ENCODE measurements at regions not wholly inside any gene's neighbourhood (a gene's known extent, or its start where the extent isn't known, plus 50 kb on each side); places are given as distances from the start of the nearest gene placed in this dataset.

DNA sequence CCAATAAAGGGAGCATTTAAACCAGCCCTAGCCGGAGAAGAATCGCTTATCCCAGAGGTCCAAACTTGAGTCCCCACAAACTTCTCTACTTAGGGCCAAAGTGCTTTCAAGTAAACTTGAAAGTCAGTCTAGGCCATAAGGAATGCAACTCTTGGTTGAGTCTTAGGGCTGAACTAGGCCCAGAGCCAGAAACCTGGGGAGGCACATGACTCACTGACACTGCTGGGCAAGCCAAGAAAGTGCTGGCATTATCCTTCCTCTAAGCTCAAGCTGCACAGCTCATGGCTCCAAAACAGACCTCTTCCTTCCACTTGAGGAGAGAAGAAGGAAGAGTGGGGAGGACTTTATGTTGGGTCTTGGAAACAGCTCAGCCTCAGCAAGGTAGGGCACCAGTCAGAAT is 1257.3 kb upstream of the DIAPH2 start:
- DNase-seq (ENCODE audit: low spot score): no peak
- Histone ChIP-seq H3K36me3 (ENCODE audit: control insufficient read depth in 4 of 4, insufficient read depth in 3 of 4, low read depth in 1 of 4, low read length in 3 of 4) (no peaks in the 10 kb centered on the region), H3K27ac (ENCODE audit: low read depth in 1 of 2, low read length in 2 of 2) (no peak overlapping the region), H3K4me1 (ENCODE audit: control insufficient read depth in 4 of 4, insufficient read depth in 4 of 4, low read length in 3 of 4) (no peaks in the 10 kb centered on the region), H3K9me3 (ENCODE audit: control insufficient read depth in 4 of 4, low read length in 3 of 4) (no peaks in the 10 kb centered on the region), H3K4me3 (ENCODE audit: low read depth in 1 of 3, low read length in 3 of 3) (no peak overlapping the region), H3K9ac (ENCODE audit: low read depth in 1 of 2, low read length in 2 of 2) (no peak overlapping the region), H3K27me3 (ENCODE audit: control insufficient read depth in 4 of 4, insufficient read depth in 4 of 4, low read length in 3 of 4) (no peaks in the 10 kb centered on the region)
- TF ChIP-seq FOXA2 (IDR thresholded peaks at IDR 0.05) (no peak), JUND (IDR thresholded peaks at IDR 0.05) (no peak)
- 81% methylated on average over 2 of the region's 2 CpGs for WGBS

DNA sequence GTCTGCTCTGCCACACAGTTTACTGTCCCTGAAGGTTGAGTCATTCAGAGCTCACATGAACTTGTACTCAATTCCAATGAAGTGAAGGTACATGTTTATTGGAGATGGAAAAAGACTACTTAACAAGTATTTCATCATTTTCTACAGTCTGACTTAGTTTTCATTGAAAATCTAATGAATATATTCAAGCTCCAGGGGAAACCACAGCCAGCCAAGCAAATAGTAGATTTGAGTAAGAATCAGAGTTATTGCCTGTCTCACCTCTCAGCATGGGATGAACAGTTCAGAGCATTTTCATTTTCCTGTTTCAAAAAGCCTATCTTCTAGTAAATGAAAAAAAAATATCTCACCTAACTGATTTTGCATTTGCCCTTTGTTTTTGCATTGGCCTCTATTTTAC is 1249.4 kb upstream of the DIAPH2 start:
- TF ChIP-seq NR2F2 (IDR thresholded peaks at IDR 0.05): no peak
- TF ChIP-seq, protein P1, sequence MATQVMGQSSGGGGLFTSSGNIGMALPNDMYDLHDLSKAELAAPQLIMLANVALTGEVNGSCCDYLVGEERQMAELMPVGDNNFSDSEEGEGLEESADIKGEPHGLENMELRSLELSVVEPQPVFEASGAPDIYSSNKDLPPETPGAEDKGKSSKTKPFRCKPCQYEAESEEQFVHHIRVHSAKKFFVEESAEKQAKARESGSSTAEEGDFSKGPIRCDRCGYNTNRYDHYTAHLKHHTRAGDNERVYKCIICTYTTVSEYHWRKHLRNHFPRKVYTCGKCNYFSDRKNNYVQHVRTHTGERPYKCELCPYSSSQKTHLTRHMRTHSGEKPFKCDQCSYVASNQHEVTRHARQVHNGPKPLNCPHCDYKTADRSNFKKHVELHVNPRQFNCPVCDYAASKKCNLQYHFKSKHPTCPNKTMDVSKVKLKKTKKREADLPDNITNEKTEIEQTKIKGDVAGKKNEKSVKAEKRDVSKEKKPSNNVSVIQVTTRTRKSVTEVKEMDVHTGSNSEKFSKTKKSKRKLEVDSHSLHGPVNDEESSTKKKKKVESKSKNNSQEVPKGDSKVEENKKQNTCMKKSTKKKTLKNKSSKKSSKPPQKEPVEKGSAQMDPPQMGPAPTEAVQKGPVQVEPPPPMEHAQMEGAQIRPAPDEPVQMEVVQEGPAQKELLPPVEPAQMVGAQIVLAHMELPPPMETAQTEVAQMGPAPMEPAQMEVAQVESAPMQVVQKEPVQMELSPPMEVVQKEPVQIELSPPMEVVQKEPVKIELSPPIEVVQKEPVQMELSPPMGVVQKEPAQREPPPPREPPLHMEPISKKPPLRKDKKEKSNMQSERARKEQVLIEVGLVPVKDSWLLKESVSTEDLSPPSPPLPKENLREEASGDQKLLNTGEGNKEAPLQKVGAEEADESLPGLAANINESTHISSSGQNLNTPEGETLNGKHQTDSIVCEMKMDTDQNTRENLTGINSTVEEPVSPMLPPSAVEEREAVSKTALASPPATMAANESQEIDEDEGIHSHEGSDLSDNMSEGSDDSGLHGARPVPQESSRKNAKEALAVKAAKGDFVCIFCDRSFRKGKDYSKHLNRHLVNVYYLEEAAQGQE (IDR thresholded peaks at IDR 0.05): no peak
- TF ChIP-seq GABPA (IDR thresholded peaks at IDR 0.05 in 1 of 2, conservative IDR thresholded peaks at IDR 0.05 in 1 of 2): no peak
- no peak for TF ChIP-seq YY1 (IDR thresholded peaks at IDR 0.05)
- TF ChIP-seq FOXA1 (IDR thresholded peaks at IDR 0.05): no peak
- TF ChIP-seq, protein P2, sequence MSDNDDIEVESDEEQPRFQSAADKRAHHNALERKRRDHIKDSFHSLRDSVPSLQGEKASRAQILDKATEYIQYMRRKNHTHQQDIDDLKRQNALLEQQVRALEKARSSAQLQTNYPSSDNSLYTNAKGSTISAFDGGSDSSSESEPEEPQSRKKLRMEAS (IDR thresholded peaks at IDR 0.05): no peak
- TF ChIP-seq JUND (IDR thresholded peaks at IDR 0.05): no peak
- TF ChIP-seq, protein P3, sequence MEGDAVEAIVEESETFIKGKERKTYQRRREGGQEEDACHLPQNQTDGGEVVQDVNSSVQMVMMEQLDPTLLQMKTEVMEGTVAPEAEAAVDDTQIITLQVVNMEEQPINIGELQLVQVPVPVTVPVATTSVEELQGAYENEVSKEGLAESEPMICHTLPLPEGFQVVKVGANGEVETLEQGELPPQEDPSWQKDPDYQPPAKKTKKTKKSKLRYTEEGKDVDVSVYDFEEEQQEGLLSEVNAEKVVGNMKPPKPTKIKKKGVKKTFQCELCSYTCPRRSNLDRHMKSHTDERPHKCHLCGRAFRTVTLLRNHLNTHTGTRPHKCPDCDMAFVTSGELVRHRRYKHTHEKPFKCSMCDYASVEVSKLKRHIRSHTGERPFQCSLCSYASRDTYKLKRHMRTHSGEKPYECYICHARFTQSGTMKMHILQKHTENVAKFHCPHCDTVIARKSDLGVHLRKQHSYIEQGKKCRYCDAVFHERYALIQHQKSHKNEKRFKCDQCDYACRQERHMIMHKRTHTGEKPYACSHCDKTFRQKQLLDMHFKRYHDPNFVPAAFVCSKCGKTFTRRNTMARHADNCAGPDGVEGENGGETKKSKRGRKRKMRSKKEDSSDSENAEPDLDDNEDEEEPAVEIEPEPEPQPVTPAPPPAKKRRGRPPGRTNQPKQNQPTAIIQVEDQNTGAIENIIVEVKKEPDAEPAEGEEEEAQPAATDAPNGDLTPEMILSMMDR (IDR thresholded peaks at IDR 0.05; ENCODE audit: low read depth, low read length, missing input control): no peak
- TF ChIP-seq TAF1 (conservative IDR thresholded peaks at IDR 0.05): no peak
- TF ChIP-seq, protein P4, sequence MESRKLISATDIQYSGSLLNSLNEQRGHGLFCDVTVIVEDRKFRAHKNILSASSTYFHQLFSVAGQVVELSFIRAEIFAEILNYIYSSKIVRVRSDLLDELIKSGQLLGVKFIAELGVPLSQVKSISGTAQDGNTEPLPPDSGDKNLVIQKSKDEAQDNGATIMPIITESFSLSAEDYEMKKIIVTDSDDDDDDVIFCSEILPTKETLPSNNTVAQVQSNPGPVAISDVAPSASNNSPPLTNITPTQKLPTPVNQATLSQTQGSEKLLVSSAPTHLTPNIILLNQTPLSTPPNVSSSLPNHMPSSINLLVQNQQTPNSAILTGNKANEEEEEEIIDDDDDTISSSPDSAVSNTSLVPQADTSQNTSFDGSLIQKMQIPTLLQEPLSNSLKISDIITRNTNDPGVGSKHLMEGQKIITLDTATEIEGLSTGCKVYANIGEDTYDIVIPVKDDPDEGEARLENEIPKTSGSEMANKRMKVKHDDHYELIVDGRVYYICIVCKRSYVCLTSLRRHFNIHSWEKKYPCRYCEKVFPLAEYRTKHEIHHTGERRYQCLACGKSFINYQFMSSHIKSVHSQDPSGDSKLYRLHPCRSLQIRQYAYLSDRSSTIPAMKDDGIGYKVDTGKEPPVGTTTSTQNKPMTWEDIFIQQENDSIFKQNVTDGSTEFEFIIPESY (IDR thresholded peaks at IDR 0.05): no peak
- no peak for TF ChIP-seq SP1 (IDR thresholded peaks at IDR 0.05)
- TF ChIP-seq HNF4A (conservative IDR thresholded peaks at IDR 0.05): no peak
- no peak for TF ChIP-seq FOXA2 (IDR thresholded peaks at IDR 0.05)
- no peak for TF ChIP-seq RAD21 (IDR thresholded peaks at IDR 0.05)

More for the DNA sequence above, 1249.4 kb upstream of the DIAPH2 start:
- no peaks in the 10 kb centered on the region for H3K36me3 ChIP-seq (ENCODE audit: control insufficient read depth in 4 of 4, insufficient read depth in 3 of 4, low read depth in 1 of 4, low read length in 3 of 4)
- H3K4me3 ChIP-seq (ENCODE audit: low read depth in 1 of 3, low read length in 3 of 3): no peak overlapping the region
- H3K4me1 ChIP-seq (ENCODE audit: control insufficient read depth in 4 of 4, insufficient read depth in 4 of 4, low read length in 3 of 4): no peaks in the 10 kb centered on the region
- no peak overlapping the region for H3K27ac ChIP-seq (ENCODE audit: low read depth in 1 of 2, low read length in 2 of 2)
- no peaks in the 10 kb centered on the region for H3K27me3 ChIP-seq (ENCODE audit: control insufficient read depth in 4 of 4, insufficient read depth in 4 of 4, low read length in 3 of 4)
- no peak for DNase-seq (ENCODE audit: low spot score)
- no peaks in the 10 kb centered on the region for H3K9me3 ChIP-seq (ENCODE audit: control insufficient read depth in 4 of 4, low read length in 3 of 4)
- no peak overlapping the region for H3K9ac ChIP-seq (ENCODE audit: low read depth in 1 of 2, low read length in 2 of 2)
